ENCODE measurements at regions not wholly inside any gene's neighbourhood (a gene's known extent, or its start where the extent isn't known, plus 50 kb on each side); places are given as distances from the start of the nearest gene placed in this dataset.

DNA sequence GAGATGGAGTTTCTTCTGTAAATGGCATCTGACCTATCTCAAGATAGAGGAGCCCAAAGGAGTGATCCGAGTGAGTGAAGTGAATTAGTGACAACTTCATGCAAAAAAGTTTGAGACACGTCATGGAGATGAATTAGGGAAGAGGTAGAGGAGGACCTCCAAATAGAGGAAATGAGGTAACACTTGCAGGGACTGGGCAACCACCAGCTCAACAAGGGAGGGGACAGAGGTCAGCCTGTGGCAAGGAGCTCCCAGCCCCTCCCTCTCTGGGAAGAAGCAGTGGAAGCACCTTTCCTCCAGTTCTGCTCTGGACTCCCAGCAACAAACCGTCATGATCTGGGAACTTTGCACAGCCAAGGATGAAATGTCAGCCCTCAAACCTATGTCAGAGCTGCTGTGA is 83.5 kb upstream of the IKZF1 start:
- Histone ChIP-seq H3K9ac (replicated peaks; ENCODE audit: extremely low read depth, insufficient read depth, low read length) (no peak overlapping the region), H3K4me2 (ENCODE audit: insufficient read depth, low read length) (no peak overlapping the region), H3K4me3 (replicated peaks in 1 of 3; ENCODE audit: insufficient read depth in 1 of 3, low read depth in 1 of 3, low read length in 3 of 3) (no peak overlapping the region), H3K4me1 (ENCODE audit: control insufficient read depth, extremely low read depth, insufficient read depth, low read length) (no peaks in the 10 kb centered on the region), H3K9me1 (replicated peaks; ENCODE audit: control insufficient read depth, extremely low read depth, insufficient read depth, low read length) (no peaks in the 10 kb centered on the region), H3K36me3 (ENCODE audit: control insufficient read depth in 2 of 2, extremely low read depth in 1 of 2, insufficient read depth in 2 of 2, low read length in 2 of 2) (no peaks in the 10 kb centered on the region), H3K27ac (ENCODE audit: insufficient read depth, low read depth, low read length) (no peak overlapping the region), H3K9me3 (replicated peaks; ENCODE audit: control insufficient read depth, insufficient read depth, low read length) (no peaks in the 10 kb centered on the region), H4K20me1 (replicated peaks; ENCODE audit: control insufficient read depth, extremely low read depth, insufficient read depth, low read length) (no peaks in the 10 kb centered on the region), H3K79me2 (ENCODE audit: control insufficient read depth, insufficient read depth, low read length) (no peaks in the 10 kb centered on the region), H2AFZ (ENCODE audit: low read depth, low read length) (no peak overlapping the region), H3K27me3 (ENCODE audit: control insufficient read depth in 2 of 2, insufficient read depth in 2 of 2, low read length in 2 of 2) (no peaks in the 10 kb centered on the region)
- dilution Hi-C loops (cut with MboI; ENCODE audit: extremely low pct_ligation_motif_present, low sequenced_read_pairs), result no loop called here
- no peak for TF ChIP-seq JUN (IDR thresholded peaks at IDR 0.05; ENCODE audit: borderline replicate concordance, insufficient read depth, insufficient read length, low read depth)
- TF ChIP-seq GATA2 (IDR thresholded peaks at IDR 0.05; ENCODE audit: insufficient read depth, insufficient read length, low read depth, low read length), result no peak
- TF ChIP-seq, protein P1, sequence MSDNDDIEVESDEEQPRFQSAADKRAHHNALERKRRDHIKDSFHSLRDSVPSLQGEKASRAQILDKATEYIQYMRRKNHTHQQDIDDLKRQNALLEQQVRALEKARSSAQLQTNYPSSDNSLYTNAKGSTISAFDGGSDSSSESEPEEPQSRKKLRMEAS (IDR thresholded peaks at IDR 0.05; ENCODE audit: insufficient read depth, insufficient read length), result no peak
- TF ChIP-seq POLR2A (IDR thresholded peaks at IDR 0.05; ENCODE audit: low read depth, low read length), result no peak
- TF ChIP-seq, protein P2, sequence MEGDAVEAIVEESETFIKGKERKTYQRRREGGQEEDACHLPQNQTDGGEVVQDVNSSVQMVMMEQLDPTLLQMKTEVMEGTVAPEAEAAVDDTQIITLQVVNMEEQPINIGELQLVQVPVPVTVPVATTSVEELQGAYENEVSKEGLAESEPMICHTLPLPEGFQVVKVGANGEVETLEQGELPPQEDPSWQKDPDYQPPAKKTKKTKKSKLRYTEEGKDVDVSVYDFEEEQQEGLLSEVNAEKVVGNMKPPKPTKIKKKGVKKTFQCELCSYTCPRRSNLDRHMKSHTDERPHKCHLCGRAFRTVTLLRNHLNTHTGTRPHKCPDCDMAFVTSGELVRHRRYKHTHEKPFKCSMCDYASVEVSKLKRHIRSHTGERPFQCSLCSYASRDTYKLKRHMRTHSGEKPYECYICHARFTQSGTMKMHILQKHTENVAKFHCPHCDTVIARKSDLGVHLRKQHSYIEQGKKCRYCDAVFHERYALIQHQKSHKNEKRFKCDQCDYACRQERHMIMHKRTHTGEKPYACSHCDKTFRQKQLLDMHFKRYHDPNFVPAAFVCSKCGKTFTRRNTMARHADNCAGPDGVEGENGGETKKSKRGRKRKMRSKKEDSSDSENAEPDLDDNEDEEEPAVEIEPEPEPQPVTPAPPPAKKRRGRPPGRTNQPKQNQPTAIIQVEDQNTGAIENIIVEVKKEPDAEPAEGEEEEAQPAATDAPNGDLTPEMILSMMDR (IDR thresholded peaks at IDR 0.05; ENCODE audit: extremely low read depth in 1 of 2, insufficient read depth in 1 of 2, low read depth in 1 of 2, low read length in 2 of 2), result no peak
- no peak for TF ChIP-seq POLR2AphosphoS5 (IDR thresholded peaks at IDR 0.05; ENCODE audit: insufficient read depth, low read depth, low read length)
- TF ChIP-seq MYC (IDR thresholded peaks at IDR 0.05; ENCODE audit: low read depth, low read length), result no peak
- no peak for TF ChIP-seq EZH2 (IDR thresholded peaks at IDR 0.05; ENCODE audit: borderline replicate concordance, low read depth, low read length, severe bottlenecking)
- no peak for TF ChIP-seq FOS (IDR thresholded peaks at IDR 0.05; ENCODE audit: borderline replicate concordance, insufficient read depth, low read length)
- FAIRE-seq, result no peak
- DNase-seq (ENCODE audit: low read depth, low spot score), result no peak
- BruUV-seq (replicated peaks), result no TSS peak
- CTCF ChIA-PET, result no interaction called here
- intact Hi-C loops (cut with micrococcal nuclease), result no loop called here
- POLR2A ChIA-PET, result no interaction called here

Data from endothelial cell of umbilical vein (primary cell).